Femur (tissue), 1 donor: ENCODE measurements at regions not wholly inside any gene's neighbourhood (a gene's known extent, or its start where the extent isn't known, plus 50 kb on each side); places are given as distances from the start of the nearest gene placed in this dataset.
"Not testable (repeated sequence)": the region's sequence is repeated elsewhere in the genome, so short reads cannot be mapped to it uniquely, and the experiment has no call there.

Experiments used
- DNase-seq: peaks from one replicate; pipeline ENCODE4 v3.0.0-alpha.2; 2017

DNA sequence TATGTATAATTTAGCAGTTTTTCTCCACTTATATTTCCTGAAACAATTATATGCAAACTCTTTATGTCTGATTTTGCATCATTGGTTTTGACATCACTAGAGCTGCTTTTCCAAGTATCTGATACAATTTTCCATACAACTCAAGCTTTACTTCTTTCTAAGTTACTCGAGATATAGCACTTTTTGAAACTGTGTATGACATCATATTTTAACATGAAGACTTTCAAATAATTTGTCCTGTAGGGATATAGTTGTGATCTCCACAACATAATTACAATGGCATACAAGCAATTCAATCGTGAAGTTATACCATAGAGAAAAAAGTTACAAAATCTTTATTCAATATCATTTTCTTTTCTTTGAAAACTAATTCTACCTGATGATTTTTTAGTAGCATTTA lies 173.0 kb downstream of the LEPR start:
- no peak for DNase-seq

DNA sequence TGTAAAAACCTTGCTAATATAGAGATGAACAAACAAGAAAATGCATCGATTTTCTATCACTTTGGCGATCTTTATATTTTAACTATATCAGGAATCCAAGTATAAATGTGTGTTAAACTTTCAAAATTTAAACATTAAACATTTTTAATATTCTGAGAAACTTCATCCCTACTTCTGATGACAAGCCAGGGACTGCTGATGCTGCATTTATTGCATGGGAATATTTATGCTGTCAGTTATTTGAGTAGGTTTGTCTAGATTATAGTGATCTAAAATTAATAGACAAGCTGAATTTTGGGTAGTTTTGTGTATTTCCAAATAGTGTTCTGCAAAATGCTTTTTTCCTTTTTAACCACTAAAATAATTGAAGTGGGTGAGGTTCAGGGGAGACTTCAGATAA lies 175.3 kb downstream of the LEPR start:
- no peak for DNase-seq

GRCh38 chr1:65596768-65597167 lies 176.3 kb downstream of the LEPR start:
- no peak for DNase-seq

DNA sequence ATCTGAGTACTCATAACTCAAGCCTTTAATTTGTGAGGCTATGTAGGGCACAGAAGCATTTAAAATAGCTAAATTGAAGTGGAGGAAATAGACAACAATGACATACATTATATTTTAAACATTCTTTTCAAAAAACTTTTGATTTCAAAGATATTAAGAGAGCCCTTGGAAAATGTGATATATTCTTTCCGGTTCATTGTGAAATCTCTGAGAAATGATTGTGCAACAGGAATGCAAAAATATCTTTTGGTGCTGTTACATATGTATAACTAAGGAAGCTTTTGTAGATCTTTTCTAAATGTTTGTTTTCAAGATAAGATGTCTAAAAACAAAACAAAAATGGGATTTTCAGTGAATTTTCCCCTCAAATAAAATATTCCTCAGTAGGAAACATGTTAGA lies 185.2 kb downstream of the LEPR start:
- DNase-seq: no peak

- DNase-seq: no peak
Measured at GRCh38 chr1:65606426-65606825, 186.0 kb downstream of the LEPR start.

DNA sequence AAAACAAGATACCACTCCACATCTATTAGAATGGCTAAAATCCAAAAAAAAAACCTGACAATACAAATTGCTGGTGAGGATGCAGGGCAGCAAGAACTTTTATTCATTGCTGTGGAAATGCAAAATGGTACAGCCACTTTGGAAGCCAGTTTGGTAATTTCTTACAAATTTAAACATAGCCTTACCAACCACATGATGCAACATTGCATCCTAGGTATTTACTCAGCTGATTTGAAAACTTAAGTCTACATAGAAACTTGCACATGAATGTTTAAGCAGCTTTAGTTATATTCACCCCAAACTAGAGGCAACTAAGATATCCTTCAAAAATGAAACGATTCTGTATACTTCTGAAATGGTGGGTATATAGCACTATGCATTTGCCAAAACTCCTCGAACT lies 178.8 kb upstream of the PDE4B start:
- DNase-seq: no peak

DNA sequence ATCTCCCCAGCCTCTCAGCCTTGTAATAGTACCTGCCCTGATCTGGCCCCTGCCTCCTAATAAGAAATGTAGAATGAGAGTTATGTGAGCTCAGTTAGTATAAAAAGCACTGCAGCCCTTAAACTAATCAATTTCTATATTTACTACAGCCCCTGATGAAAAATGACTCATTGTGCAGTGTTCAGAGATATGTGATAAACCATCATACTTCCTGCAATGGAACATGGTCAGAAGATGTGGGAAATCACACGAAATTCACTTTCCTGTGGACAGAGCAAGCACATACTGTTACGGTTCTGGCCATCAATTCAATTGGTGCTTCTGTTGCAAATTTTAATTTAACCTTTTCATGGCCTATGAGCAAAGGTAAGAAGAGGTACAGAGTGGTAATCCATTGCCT lies 176.8 kb upstream of the PDE4B start:
- DNase-seq: no peak

DNA sequence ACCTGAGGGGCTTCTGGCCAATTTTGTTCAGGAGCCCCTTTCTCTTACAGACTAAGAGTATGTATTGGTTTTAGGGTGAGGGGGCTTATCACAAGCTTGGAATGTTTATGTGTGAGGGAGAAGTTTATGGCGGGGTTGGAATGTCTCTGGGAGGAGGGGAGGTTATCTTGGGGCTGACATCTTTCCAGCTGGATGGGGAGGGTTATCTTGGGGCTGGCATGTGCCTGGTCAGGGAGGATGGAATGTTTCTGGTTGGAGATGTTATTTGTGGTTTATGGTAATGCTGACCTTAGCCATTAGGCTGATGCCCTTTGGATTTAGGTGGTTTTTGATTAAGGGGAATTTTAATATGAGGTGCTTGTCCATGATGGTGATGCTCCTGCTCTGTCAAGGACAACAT lies 171.0 kb upstream of the PDE4B start:
- DNase-seq: not testable (repeated sequence)

DNA sequence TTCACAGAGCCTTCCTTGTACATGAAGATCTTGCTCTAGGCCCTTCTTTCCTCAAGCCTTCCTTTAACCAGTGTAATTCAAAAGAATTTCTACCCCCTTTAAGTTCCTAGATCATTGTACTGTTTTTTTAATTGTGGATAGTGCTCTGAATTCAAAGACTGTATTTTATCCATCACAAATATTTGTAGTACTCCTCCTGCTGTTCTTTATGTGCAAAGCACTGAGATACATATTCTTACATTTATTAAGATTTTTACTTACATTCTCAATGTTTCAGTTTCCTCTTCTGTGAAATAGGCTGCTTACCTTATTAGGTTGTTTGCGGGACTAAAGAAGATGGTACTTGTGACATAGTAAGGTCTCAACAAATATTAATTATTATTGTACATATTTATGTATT lies 168.8 kb upstream of the PDE4B start:
- no peak for DNase-seq

DNA sequence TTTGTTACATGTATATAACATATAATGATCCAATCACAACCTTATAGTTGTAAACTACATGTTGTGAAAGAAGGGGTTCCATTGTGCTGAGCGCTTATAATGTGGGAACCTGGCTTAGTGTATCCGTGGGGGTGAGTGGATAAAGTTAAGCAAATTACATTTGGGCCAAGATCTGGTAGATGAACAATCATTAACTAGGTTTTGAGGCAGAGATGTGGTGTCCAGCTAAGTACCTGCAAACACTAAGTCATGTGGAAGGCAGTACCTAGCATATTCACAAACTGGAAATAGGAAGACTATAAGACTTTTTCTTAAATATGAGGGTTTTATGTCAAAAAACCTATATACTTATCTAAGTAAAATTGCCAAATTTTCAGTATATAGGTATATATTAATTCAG lies 167.2 kb upstream of the PDE4B start:
- DNase-seq: no peak

DNA sequence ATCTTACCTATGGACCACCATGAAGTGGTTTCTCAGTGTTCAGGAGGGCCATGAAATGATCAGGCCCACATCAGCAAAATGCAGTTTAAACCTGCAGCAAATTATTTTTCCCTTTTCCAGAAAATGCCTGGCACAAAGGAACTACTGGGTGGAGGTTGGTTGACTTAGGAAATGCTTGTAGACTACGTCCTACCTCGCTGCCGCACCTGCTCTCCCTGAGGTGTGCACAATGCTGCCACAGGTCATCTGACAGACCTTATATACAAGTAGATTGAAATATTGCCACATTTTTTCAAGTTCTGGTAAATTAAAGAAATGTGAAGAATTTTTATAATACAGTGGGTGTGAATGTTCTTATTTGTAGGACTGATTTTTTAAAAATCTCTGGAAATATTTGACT lies 166.7 kb upstream of the PDE4B start:
- no peak for DNase-seq

DNA sequence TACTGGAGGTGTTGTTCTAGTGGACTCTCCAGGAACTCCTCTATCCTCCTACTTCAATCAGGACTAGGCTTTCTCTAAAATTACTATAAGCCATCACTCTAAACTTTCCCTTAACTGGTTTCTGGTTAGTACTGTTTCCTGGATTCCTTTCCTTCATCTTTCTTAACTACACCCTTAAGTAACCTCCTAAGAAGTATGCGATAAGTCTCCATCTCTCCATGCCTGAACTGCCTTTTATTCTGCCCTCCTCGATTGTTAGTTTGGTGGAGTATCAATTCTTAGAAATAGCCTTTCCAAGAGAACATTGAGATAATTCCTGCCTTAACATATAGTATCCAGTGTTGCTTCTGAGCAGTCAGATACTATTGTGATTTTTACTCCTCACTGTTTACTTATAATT lies 162.9 kb upstream of the PDE4B start:
- no peak for DNase-seq

- DNase-seq: no peak
Measured at GRCh38 chr1:65630855-65631254, 161.8 kb upstream of the PDE4B start.

GRCh38 chr1:65632235-65632634 lies 160.5 kb upstream of the PDE4B start:
- no peak for DNase-seq

DNA sequence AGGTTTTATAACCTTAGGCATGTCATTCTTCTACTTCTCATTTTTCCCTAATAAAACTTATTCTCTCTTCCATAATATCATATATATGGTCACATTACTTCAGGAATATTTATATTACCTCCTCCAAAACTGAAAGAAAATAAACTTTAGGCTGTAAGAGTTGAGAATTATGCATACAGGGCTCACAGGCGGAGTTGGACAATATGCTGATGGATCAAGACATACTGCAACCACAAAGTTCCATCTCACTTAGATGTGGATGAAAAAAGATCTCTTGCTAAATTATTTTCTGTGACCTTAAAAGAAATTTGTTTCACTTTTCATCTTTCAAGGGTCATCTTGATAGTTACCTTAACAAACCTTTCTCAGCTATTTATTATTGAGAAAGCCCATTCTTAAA lies 152.6 kb upstream of the PDE4B start:
- no peak for DNase-seq

DNA sequence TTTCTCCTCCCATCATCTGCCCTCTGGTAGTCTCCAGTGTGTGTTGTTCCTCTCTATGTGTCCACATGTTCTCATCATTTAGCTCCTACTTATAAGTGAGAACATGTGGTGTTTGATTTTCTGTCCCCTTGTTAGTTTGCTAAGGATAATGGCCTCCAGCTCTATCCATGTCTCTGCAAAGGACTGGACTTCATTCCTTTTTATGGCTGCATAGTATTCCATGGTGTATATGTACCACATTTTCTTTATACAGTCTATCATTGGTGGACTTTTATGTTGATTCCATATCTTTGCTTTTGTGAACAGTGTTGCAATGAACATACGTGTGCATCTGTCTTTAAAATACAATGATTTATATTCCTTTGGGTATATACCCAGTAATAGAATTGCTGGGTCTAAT lies 143.5 kb upstream of the PDE4B start:
- not testable (repeated sequence) for DNase-seq

DNA sequence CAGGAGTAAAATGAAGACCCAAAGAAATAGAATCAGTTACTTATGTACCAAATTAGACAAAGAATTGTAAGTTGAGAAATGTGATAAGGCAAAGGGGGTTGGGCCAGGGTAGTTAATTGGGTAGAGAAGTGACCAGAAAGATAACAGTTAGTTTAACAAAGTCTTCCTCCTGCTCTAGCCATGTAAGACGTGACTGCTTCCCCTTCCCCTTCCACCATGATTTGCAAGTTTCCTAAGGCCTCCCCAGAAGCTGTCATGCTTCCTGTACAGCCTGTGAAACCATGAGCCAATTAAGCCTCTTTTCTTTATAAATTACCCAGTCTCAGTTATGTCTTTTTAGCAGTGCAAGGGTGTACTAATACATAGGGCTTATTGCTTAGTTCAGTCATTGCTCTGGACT lies 142.0 kb upstream of the PDE4B start:
- no peak for DNase-seq

DNA sequence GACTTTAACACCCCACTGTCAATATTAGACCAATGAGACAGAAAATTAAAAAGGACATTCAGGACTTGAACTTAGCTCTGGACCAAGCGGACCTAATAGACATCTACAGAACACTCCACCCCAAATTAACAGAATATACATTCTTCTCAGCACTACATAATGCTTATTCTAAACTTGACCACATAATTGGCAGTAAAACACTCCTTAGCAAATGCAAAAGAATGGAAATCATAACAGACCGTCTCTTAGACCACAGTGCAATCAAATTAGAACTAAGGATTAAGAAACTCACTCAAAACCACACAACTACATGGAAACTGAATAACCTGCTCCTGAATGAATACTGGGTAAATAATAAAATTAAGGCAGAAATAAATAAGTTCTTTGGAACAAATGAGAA lies 138.2 kb upstream of the PDE4B start:
- not testable (repeated sequence) for DNase-seq

DNA sequence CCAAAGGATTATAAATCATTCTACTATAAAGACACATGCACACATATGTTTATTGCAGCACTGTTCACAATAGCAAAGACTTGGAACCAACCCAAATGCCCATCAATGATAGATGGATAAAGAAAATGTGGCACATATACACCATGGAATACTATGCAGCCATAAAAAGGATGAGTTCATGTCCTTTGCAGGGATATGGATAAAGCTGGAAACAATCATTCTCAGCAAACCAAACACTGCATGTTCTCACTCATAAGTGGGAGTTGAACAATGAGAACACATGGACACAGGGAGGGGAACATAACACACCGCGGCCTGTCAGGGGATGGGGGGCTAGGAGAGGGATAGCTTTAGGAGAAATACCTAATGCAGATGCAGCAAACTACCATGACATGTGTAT lies 135.1 kb upstream of the PDE4B start:
- not testable (repeated sequence) for DNase-seq

- DNase-seq: no peak
Measured at GRCh38 chr1:65658122-65658521, 134.6 kb upstream of the PDE4B start.

DNA sequence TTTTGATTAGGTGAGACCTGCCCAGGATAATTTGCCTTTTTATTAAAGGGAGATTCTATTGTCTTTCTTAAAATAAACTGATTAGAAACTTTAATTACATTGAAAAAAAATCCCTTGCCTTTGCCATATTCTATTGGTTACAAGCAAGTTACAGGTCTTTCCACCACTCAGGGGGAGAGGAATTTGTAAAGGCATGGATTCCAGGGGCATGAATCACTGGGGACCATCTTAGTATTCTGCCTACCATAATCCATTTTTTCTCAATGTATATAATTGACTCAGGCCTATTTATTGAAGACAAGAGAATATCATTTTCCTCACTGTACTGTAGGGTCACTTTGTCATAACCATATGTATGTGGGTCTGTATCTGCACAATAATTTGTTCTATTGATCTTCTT lies 124.3 kb upstream of the PDE4B start:
- DNase-seq: no peak

DNA sequence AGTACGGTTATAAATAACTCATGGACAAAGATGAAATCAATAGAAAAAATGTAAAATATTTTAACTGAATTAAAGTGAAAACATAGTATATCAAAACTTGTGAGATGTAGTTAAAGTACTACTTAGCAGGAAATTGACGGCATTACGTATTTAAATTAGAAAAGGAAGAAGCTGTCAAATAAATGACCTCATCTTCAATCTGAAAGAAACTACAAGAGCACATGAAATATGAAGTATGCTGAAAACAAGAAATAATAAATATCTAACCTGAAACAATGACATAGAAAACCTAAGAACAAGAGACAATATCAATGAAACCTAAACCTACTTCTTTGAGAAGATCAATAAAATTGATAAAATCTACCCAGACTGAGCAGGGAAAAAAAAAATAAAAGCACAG lies 122.2 kb upstream of the PDE4B start:
- no peak for DNase-seq

GRCh38 chr1:65674522-65674921 lies 118.2 kb upstream of the PDE4B start:
- no peak for DNase-seq

GRCh38 chr1:65679773-65680172 lies 112.9 kb upstream of the PDE4B start:
- DNase-seq: no peak

GRCh38 chr1:65681096-65681495 lies 111.6 kb upstream of the PDE4B start:
- no peak for DNase-seq
